WTC11 (cell line): ENCODE measurements at regions not wholly inside any gene's neighbourhood (a gene's known extent, or its start where the extent isn't known, plus 50 kb on each side); places are given as distances from the start of the nearest gene placed in this dataset.

Experiments
- CBFB ChIP-seq: sonication (generic); formaldehyde crosslinking; IDR thresholded peaks from 2 replicates; pipeline ENCODE4 v1.8.1; 2022; ENCODE audit warnings: mild to moderate bottlenecking, low read depth, missing genetic modification reagents
- CREM ChIP-seq: sonication (generic); formaldehyde crosslinking; IDR thresholded peaks from 2 replicates; pipeline ENCODE4 v1.8.1; 2022; ENCODE audit warnings: mild to moderate bottlenecking, missing genetic modification reagents, moderate library complexity
- CTCF ChIP-seq: fragments of 200-600 bp; IDR thresholded peaks from 2 replicates; pipeline ENCODE4 v1.8.0; 2022; ENCODE audit warnings: antibody characterized with exemption
- ESRRA ChIP-seq: sonication (generic); formaldehyde crosslinking; IDR thresholded peaks from 2 replicates; pipeline ENCODE4 v1.8.1; 2022; ENCODE audit warnings: mild to moderate bottlenecking, missing genetic modification reagents, borderline replicate concordance
- FOXK1 ChIP-seq: sonication (generic); formaldehyde crosslinking; IDR thresholded peaks from 2 replicates; pipeline ENCODE4 v1.8.0; 2022; ENCODE audit warnings: mild to moderate bottlenecking, moderate library complexity, missing genetic modification reagents
- HMGA2 ChIP-seq: fragments of 250-450 bp; sonication (Bioruptor Pico); IDR thresholded peaks from 2 replicates; pipeline ENCODE4 v1.4.0; 2021; ENCODE audit warnings: mild to moderate bottlenecking, moderate library complexity
- IRF2 ChIP-seq: sonication (generic); formaldehyde crosslinking; IDR thresholded peaks from 2 replicates; pipeline ENCODE4 v1.8.0; 2022; ENCODE audit warnings: low read depth, missing genetic modification reagents, borderline replicate concordance
- JUN ChIP-seq: sonication (generic); formaldehyde crosslinking; IDR thresholded peaks from 2 replicates; pipeline ENCODE4 v1.8.0; 2023; ENCODE audit warnings: mild to moderate bottlenecking, missing genetic modification reagents
- MAX ChIP-seq: sonication (generic); formaldehyde crosslinking; IDR thresholded peaks from 2 replicates; pipeline ENCODE4 v1.8.0; 2022; ENCODE audit warnings: mild to moderate bottlenecking, missing genetic modification reagents
- STAT6 ChIP-seq: sonication (generic); formaldehyde crosslinking; conservative IDR thresholded peaks from 2 replicates; pipeline ENCODE4 v1.8.1; 2023; ENCODE audit warnings: mild to moderate bottlenecking, low read depth, missing genetic modification reagents, moderate library complexity
- USF1 ChIP-seq: sonication (generic); formaldehyde crosslinking; IDR thresholded peaks from 2 replicates; pipeline ENCODE4 v1.8.0; 2022; ENCODE audit warnings: mild to moderate bottlenecking, missing genetic modification reagents
- ZNF138 ChIP-seq: sonication (generic); formaldehyde crosslinking; conservative IDR thresholded peaks from 2 replicates; pipeline ENCODE4 v1.8.1; 2022; ENCODE audit warnings: mild to moderate bottlenecking, moderate library complexity, missing genetic modification reagents

GRCh38 chr3:194809382-194809781 lies 123.7 kb downstream of the FAM43A start:
- TF ChIP-seq CREM (CRISPR knock-in tag) (no peak), CTCF (no peak), HMGA2 (CRISPR knock-in tag) (no peak), USF1 (CRISPR knock-in tag) (no peak), ZNF138 (no peak), MAX (CRISPR knock-in tag) (no peak), CBFB (CRISPR knock-in tag) (no peak), STAT6 (CRISPR knock-in tag) (no peak), FOXK1 (CRISPR knock-in tag) (no peak), ESRRA (CRISPR knock-in tag) (no peak), IRF2 (CRISPR knock-in tag) (no peak), JUN (no peak)
